Mesothelial cell of epicardium (in vitro differentiated cells): ENCODE measurements at regions not wholly inside any gene's neighbourhood (a gene's known extent, or its start where the extent isn't known, plus 50 kb on each side); places are given as distances from the start of the nearest gene placed in this dataset.

Experiments
- DNase-seq, 2 experiments: peaks; one replicate each; pipeline ENCODE4 v3.0.0; 2021; ENCODE audit warnings: low spot score in 2 of 2; ENCODE audit not compliant: unreplicated experiment in 2 of 2
- H3K27ac Mint-ChIP-seq: 2 replicates; pipeline ENCODE4 v1.8.0; 2021; ENCODE audit warnings: mixed read lengths
- H3K27me3 Mint-ChIP-seq: 2 replicates; pipeline ENCODE4 v1.8.0; 2021; ENCODE audit warnings: low read depth, mixed read lengths
- H3K36me3 Mint-ChIP-seq: 2 replicates; pipeline ENCODE4 v1.8.0; 2021; ENCODE audit warnings: mixed read lengths
- H3K4me1 Mint-ChIP-seq: 2 replicates; pipeline ENCODE4 v1.8.0; 2021; ENCODE audit warnings: mixed read lengths
- H3K4me3 Mint-ChIP-seq: 2 replicates; pipeline ENCODE4 v1.8.0; 2021; ENCODE audit warnings: mild to moderate bottlenecking, moderate library complexity, mixed read lengths
- H3K9me3 Mint-ChIP-seq: 2 replicates; pipeline ENCODE4 v1.8.0; 2021; ENCODE audit warnings: mixed read lengths
- CTCF ChIP-seq: fragments of 200-600 bp; sonication (generic); IDR thresholded peaks from one replicate; pipeline ENCODE4 v1.5.0; 2021; ENCODE audit warnings: antibody characterized with exemption; ENCODE audit not compliant: unreplicated experiment

- no peaks in the 10 kb centered on the region for H3K36me3 Mint-ChIP-seq
- no peak overlapping the region for H3K4me3 Mint-ChIP-seq
- no peak for TF ChIP-seq CTCF
- H3K4me1 Mint-ChIP-seq = no peaks in the 10 kb centered on the region
- H3K9me3 Mint-ChIP-seq = peaks cover 8% of the 10 kb centered on the region
- no peak overlapping the region for H3K27ac Mint-ChIP-seq
- H3K27me3 Mint-ChIP-seq = peaks cover 19% of the 10 kb centered on the region
- DNase-seq = no peak
Measured at GRCh38 chr2:195299600-195299999, 357.4 kb upstream of the SLC39A10 start.

GRCh38 chr2:195296490-195296889 is 360.5 kb upstream of the SLC39A10 start:
- peaks cover 16% of the 10 kb centered on the region for H3K27me3 Mint-ChIP-seq
- H3K27ac Mint-ChIP-seq = no peak overlapping the region
- H3K4me3 Mint-ChIP-seq = no peak overlapping the region
- TF ChIP-seq CTCF = no peak
- no peak for DNase-seq
- peaks cover 4% of the 10 kb centered on the region for H3K36me3 Mint-ChIP-seq
- H3K4me1 Mint-ChIP-seq = no peaks in the 10 kb centered on the region
- H3K9me3 Mint-ChIP-seq = peaks cover 24% of the 10 kb centered on the region

- TF ChIP-seq CTCF = no peak
Measured at GRCh38 chr2:195289081-195289480, 367.9 kb upstream of the SLC39A10 start.

GRCh38 chr2:195279840-195280427 is 377.1 kb upstream of the SLC39A10 start:
- H3K27me3 Mint-ChIP-seq = no peaks in the 10 kb centered on the region
- no peak overlapping the region for H3K27ac Mint-ChIP-seq
- peaks cover 11% of the 10 kb centered on the region for H3K9me3 Mint-ChIP-seq
- no peak for DNase-seq
- no peak overlapping the region for H3K4me3 Mint-ChIP-seq
- TF ChIP-seq CTCF = no peak
- peaks cover 4% of the 10 kb centered on the region for H3K4me1 Mint-ChIP-seq
- H3K36me3 Mint-ChIP-seq = no peaks in the 10 kb centered on the region

More at GRCh38 chr2:195289081-195289480, 367.9 kb upstream of the SLC39A10 start:
- Mint-ChIP-seq H3K36me3 (peaks cover 2% of the 10 kb centered on the region), H3K9me3 (peaks cover 15% of the 10 kb centered on the region), H3K27ac (no peak overlapping the region), H3K4me1 (no peaks in the 10 kb centered on the region), H3K4me3 (no peak overlapping the region), H3K27me3 (no peaks in the 10 kb centered on the region)
- no peak for DNase-seq

GRCh38 chr2:195270466-195271039 is 386.5 kb upstream of the SLC39A10 start:
- H3K27me3 Mint-ChIP-seq = no peaks in the 10 kb centered on the region
- H3K4me3 Mint-ChIP-seq = no peak overlapping the region
- peaks cover 28% of the 10 kb centered on the region for H3K9me3 Mint-ChIP-seq
- no peaks in the 10 kb centered on the region for H3K4me1 Mint-ChIP-seq
- no peaks in the 10 kb centered on the region for H3K36me3 Mint-ChIP-seq
- no peak overlapping the region for H3K27ac Mint-ChIP-seq
- DNase-seq = no peak
- no peak for TF ChIP-seq CTCF
